Common myeloid progenitor, CD34-positive (primary cell): ENCODE measurements at regions not wholly inside any gene's neighbourhood (a gene's known extent, or its start where the extent isn't known, plus 50 kb on each side); places are given as distances from the start of the nearest gene placed in this dataset.
A peak's percentile ranks its signal among the peaks of the same experiment; 100 is the strongest.

ENCODE experiments used
- CTCF ChIA-PET: fragments of 350-600 bp; sonication (Branson Sonifier 250); formaldehyde crosslinking; loops from one replicate; lab custom pipeline; 2021; ENCODE audit warnings: antibody characterized with exemption; lab: Charles Lee
- POLR2A ChIA-PET: fragments of 350-600 bp; sonication (Branson Sonifier 250); formaldehyde crosslinking; loops from one replicate; lab custom pipeline; 2021; ENCODE audit warnings: antibody characterized with exemption; lab: Charles Lee
- DNase-seq, 3 donors: peaks; one replicate each; pipeline versions ENCODE4 v3.0.0 to v3.0.0-alpha.2; 2013
- H3K27ac ChIP-seq, 2 experiments: 1 replicate in 1 of 2; 2 replicates in 1 of 2; pipeline ENCODE4 v1.7.0; 2013; ENCODE audit warnings: inconsistent platforms in 2 of 2, low read length in 2 of 2, mild to moderate bottlenecking in 2 of 2, low read depth in 1 of 2, moderate library complexity in 1 of 2; ENCODE audit not compliant: severe bottlenecking in 2 of 2, insufficient read depth in 1 of 2, poor library complexity in 1 of 2
- H3K27me3 ChIP-seq, 5 experiments: replicated peaks in 2 of 5; 1 replicate in 3 of 5; 2 replicates in 2 of 5; pipeline versions ENCODE4 v1.6.1 to v1.7.0; 2013; ENCODE audit warnings: low read length in 4 of 5, mild to moderate bottlenecking in 2 of 5, moderate library complexity in 2 of 5, inconsistent platforms in 1 of 5; ENCODE audit not compliant: insufficient read depth in 5 of 5, control insufficient read depth in 4 of 5
- H3K36me3 ChIP-seq, 4 experiments: 1 replicate in 2 of 4; 2 replicates in 2 of 4; pipeline versions ENCODE4 v1.6.1 to v1.7.0; 2013; ENCODE audit warnings: low read length in 3 of 4, control low read depth in 1 of 4, mild to moderate bottlenecking in 1 of 4; ENCODE audit not compliant: control insufficient read depth in 4 of 4, insufficient read depth in 4 of 4
- H3K4me1 ChIP-seq, 4 experiments: 1 replicate in 3 of 4; 2 replicates in 1 of 4; pipeline versions ENCODE4 v1.6.1 to v1.7.1; 2013; ENCODE audit warnings: low read length in 3 of 4, mild to moderate bottlenecking in 3 of 4, control low read depth in 1 of 4, inconsistent platforms in 1 of 4, moderate library complexity in 1 of 4; ENCODE audit not compliant: control insufficient read depth in 4 of 4, insufficient read depth in 4 of 4; ENCODE audit errors: control extremely low read depth in 1 of 4
- H3K4me3 ChIP-seq, 7 experiments: 1 replicate in 4 of 7; 2 replicates in 3 of 7; pipeline versions ENCODE4 v1.5.1 to v1.7.0; 2013; ENCODE audit warnings: mild to moderate bottlenecking in 7 of 7, low read length in 6 of 7, moderate library complexity in 6 of 7, inconsistent platforms in 2 of 7, low read depth in 2 of 7, control low read depth in 1 of 7; ENCODE audit not compliant: insufficient read depth in 4 of 7, control insufficient read depth in 1 of 7; ENCODE audit errors: extremely low read depth in 1 of 7
- H3K9me3 ChIP-seq, 5 experiments: 1 replicate in 4 of 5; 2 replicates in 1 of 5; pipeline versions ENCODE4 v1.6.1 to v1.7.1; 2013; ENCODE audit warnings: low read length in 4 of 5, mild to moderate bottlenecking in 2 of 5, inconsistent platforms in 1 of 5, low read depth in 1 of 5, moderate library complexity in 1 of 5; ENCODE audit not compliant: control insufficient read depth in 4 of 5, insufficient read depth in 2 of 5; ENCODE audit errors: control extremely low read depth in 1 of 5
- WGBS: methylation state at CpG from one replicate; pipeline ENCODE4 v1.1.5; 2013; ENCODE audit not compliant: insufficient coverage; 5-methylcytosine and 5-hydroxymethylcytosine counted together

DNA sequence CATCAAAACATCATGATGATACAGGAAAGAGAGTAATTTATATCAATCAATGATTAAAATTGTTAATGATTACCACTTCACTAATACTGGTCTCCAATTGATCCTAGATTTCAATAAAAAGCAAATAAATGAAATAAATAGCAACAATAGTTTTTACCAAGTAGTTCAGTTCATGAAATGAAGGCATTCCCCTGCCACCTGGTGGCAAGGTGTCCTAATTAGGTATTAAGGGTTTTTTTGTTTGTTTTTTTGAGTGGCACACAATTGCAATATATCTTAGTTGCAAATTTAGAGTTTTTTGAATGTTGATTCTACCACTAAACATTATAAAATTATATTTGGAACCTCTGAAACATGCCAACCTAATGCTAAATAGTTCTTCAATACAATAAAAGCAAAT is 157.4 kb upstream of the PDE5A start:
- DNase-seq: peak in 2 of 3 donors; percentile 5 to 14
- CTCF ChIA-PET: no interaction called here

DNA sequence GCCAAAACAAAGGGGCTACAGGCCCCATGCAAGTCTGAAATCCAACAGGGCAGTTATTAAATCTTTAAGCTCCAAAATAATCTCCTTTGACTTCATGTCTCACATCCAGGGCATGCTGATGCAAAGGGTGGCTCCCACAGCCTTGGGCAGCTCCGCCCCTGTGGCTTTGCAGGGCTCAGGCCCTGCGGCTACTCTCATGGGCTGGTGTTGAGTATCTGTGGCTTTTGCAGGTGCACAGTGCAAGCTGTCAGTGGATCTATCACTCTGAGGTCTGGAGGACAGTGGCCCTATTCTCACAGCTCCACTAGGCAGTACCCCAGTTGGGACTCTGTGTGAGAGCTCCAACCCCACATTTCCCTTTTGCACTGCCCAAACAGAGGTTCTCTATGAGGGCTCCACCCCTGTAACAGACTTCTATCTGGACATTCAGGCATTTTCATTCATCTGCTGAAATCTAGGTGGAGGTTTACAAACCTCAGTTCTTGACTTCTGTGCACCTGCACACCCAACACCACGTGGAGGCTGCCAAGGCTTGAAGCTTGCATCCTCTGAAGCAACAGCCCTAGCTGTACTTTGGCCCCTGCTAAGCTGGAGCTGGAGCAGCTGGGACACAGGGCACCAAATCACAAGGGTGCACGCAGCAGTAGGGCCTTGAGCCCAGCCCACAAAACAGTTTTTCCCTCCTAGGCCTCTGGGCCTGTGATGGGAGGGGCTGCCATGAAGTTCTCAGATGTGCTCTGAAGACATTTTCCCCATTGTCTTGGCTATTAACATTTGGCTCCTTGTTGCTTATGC is 154.8 kb upstream of the PDE5A start:
- ChIA-PET POLR2A (no interaction called here), CTCF (no interaction called here)
- no peak overlapping the region for H3K4me3 ChIP-seq
- peaks cover 0 to 4% (median 0%) of the 10 kb centered on the region in 5 experiments for H3K27me3 ChIP-seq
- H3K4me1 ChIP-seq: no peaks in the 10 kb centered on the region
- H3K27ac ChIP-seq: no peak overlapping the region
- no peaks in the 10 kb centered on the region for H3K36me3 ChIP-seq
- 93% methylated on average over 4 of the region's 4 CpGs for WGBS
- no peak for DNase-seq
- no peaks in the 10 kb centered on the region for H3K9me3 ChIP-seq

More for the DNA sequence above, 157.4 kb upstream of the PDE5A start:
- no peaks in the 10 kb centered on the region for H3K36me3 ChIP-seq
- no peak overlapping the region for H3K27ac ChIP-seq
- H3K27me3 ChIP-seq: peaks cover 0 to 2% (median 0%) of the 10 kb centered on the region in 5 experiments
- no peak overlapping the region for H3K4me3 ChIP-seq
- no peaks in the 10 kb centered on the region for H3K4me1 ChIP-seq
- H3K9me3 ChIP-seq: no peaks in the 10 kb centered on the region
- POLR2A ChIA-PET: no interaction called here

DNA sequence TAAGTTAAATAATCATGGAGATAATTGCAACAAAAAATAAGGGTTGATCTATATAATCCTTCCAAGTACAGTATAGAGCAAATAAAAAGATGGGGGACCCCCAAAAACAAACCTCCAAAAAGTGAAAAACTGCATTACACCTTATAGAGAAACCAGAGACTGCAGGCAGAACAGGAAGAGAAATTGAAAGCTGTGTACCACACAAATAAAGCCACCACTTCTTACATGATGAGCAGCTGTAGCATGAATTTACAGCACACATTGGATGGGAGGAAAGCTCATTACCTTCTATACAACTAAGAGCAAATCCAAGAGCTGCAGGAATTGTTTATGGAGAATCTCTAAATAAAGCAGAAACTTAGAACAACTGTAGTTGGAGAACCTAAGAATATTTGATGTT is 152.4 kb upstream of the PDE5A start:
- Histone ChIP-seq H3K27ac (no peak overlapping the region), H3K4me3 (no peak overlapping the region), H3K9me3 (no peaks in the 10 kb centered on the region), H3K27me3 (peaks cover 0 to 2% (median 0%) of the 10 kb centered on the region in 5 experiments), H3K4me1 (no peaks in the 10 kb centered on the region), H3K36me3 (no peaks in the 10 kb centered on the region)
- ChIA-PET CTCF (interaction anchor here (1.2 kb wide), 1 partner anchor 9 kb away, joined by 3 read pairs; no protein-coding TSS in a partner anchor), POLR2A (no interaction called here)
- no peak for DNase-seq

DNA sequence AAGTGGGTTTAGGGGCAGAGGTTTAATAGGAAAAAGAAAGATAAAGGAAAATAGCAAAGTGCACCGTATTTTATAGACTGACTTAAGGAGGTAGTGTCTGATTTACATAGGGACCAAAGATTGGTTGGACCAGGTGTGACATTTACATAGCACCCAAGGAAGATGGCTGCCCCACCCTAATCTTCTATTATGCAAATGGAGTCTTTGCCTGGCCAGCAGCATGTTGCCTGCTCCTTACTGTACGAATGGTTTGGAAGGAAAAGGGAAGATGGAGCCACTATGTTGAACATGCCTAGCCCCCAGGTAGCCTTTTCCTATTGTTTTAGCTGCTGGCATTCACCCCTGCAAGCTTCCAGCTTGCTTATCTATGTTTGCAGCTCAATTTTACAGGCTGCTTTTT is 146.2 kb upstream of the PDE5A start:
- CTCF ChIA-PET: no interaction called here
- no peaks in the 10 kb centered on the region for H3K9me3 ChIP-seq
- peaks cover 0 to under 1% (median 0%) of the 10 kb centered on the region in 5 experiments for H3K27me3 ChIP-seq
- H3K36me3 ChIP-seq: no peaks in the 10 kb centered on the region
- H3K27ac ChIP-seq: no peak overlapping the region
- H3K4me1 ChIP-seq: no peaks in the 10 kb centered on the region
- 73% methylated on average over 2 of the region's 2 CpGs for WGBS
- no peak overlapping the region for H3K4me3 ChIP-seq
- no peak for DNase-seq
- POLR2A ChIA-PET: no interaction called here

DNA sequence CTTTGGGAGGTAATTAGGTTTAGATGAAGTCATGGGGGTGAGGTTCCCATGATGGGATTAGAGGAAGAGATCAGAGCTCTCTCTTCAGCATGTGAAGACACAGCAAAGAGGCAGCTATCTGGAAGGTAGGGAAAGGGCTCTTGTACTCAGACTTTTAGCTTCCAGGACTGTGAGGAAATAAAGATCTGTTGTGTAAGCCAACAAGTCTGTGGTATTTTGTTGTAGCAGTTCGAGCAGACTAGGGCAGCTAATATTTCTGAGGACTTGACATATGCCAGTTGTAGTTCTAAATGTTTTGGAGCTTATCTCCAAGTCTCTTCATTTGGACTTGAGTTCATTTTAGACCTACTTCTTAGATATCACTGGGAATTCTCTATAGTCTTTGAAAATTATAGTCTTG is 137.3 kb upstream of the PDE5A start:
- H3K4me3 ChIP-seq: no peak overlapping the region
- CTCF ChIA-PET: no interaction called here
- H3K4me1 ChIP-seq: no peaks in the 10 kb centered on the region
- no peak for DNase-seq
- no peaks in the 10 kb centered on the region for H3K9me3 ChIP-seq
- H3K27me3 ChIP-seq: no peaks in the 10 kb centered on the region
- POLR2A ChIA-PET: no interaction called here
- 100% methylated on average over 1 of the region's 1 CpG for WGBS
- H3K36me3 ChIP-seq: no peaks in the 10 kb centered on the region
- no peak overlapping the region for H3K27ac ChIP-seq

DNA sequence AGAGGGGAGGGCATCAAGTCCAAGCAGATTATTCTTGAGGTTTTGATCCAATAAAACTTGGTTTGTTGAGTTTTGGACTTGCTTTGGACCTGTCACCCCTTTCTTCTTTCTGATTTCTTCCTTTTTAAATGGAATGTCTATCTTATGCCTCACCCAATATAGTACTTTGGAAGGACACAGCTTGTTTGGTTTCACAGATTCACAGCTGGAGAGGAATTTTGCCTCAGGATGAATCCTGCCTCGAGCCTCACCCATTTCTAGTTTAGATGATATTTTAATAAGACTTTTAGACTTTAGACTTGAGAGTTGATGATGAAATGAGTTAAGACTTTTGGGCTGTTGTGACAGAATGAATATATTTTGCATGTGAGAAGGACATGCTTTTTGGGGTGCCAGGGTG is 136.9 kb upstream of the PDE5A start:
- ChIA-PET POLR2A (interaction anchor here (0.6 kb wide), 1 partner anchor 98 kb away, joined by 4 read pairs; no protein-coding TSS in a partner anchor), CTCF (no interaction called here)
- WGBS: no CpG with 5 or more reads among the region's 1 CpG
- no peaks in the 10 kb centered on the region for H3K36me3 ChIP-seq
- no peak overlapping the region for H3K27ac ChIP-seq
- no peak for DNase-seq
- H3K27me3 ChIP-seq: no peaks in the 10 kb centered on the region
- no peaks in the 10 kb centered on the region for H3K4me1 ChIP-seq
- H3K9me3 ChIP-seq: no peaks in the 10 kb centered on the region
- H3K4me3 ChIP-seq: no peak overlapping the region

DNA sequence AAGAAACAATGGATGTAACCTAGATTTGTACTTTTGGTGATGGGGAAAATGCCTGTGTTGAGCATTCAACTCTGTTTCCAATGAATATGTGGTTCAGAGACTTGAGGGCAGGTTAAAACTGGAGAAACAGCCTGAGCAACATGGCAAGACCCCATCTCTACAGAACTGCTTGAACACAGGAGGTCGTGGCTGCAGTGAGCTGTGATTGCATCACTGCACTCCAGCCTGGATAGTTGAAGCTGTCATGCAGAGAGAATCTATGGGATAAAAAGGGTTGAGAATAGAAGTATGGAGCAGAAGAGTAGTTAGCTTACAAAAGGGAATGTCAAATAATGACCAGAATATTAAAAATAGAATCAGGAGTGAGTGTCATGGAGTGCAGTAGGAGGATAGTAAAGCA is 134.8 kb upstream of the PDE5A start:
- H3K9me3 ChIP-seq: no peaks in the 10 kb centered on the region
- H3K4me1 ChIP-seq: no peaks in the 10 kb centered on the region
- H3K27ac ChIP-seq: no peak overlapping the region
- no peak for DNase-seq
- no peaks in the 10 kb centered on the region for H3K27me3 ChIP-seq
- no peaks in the 10 kb centered on the region for H3K36me3 ChIP-seq
- ChIA-PET POLR2A (no interaction called here), CTCF (no interaction called here)
- 83% methylated on average over 1 of the region's 1 CpG for WGBS
- no peak overlapping the region for H3K4me3 ChIP-seq
